Colonic mucosa (tissue), 4 donors: ENCODE measurements at regions not wholly inside any gene's neighbourhood (a gene's known extent, or its start where the extent isn't known, plus 50 kb on each side); places are given as distances from the start of the nearest gene placed in this dataset.

Experiments
- DNase-seq: peaks from one replicate; pipeline ENCODE4 v3.0.0-alpha.2; 2020
- H3K27ac ChIP-seq: fragments of 200-600 bp; one replicate; pipeline ENCODE4 v1.8.0; 2021
- H3K27me3 ChIP-seq: fragments of 200-600 bp; one replicate; pipeline ENCODE4 v1.8.0; 2021
- H3K36me3 ChIP-seq: fragments of 200-600 bp; one replicate; pipeline ENCODE4 v1.8.0; 2021
- H3K4me1 ChIP-seq: fragments of 200-600 bp; one replicate; pipeline ENCODE4 v1.8.0; 2021; ENCODE audit warnings: mild to moderate bottlenecking
- H3K4me3 ChIP-seq: fragments of 200-600 bp; one replicate; pipeline ENCODE4 v1.8.0; 2021
- H3K9ac ChIP-seq, 2 donors: one replicate each; pipeline ENCODE4 v1.7.0; 2013; ENCODE audit warnings: control low read depth in 2 of 2, low read depth in 2 of 2, low read length in 2 of 2
- H3K9me3 ChIP-seq: fragments of 200-600 bp; one replicate; pipeline ENCODE4 v1.8.0; 2021
- CTCF ChIP-seq: fragments of 200-600 bp; IDR thresholded peaks from one replicate; pipeline ENCODE4 v1.8.0; 2022; ENCODE audit warnings: antibody characterized with exemption, mild to moderate bottlenecking
- intact Hi-C: fragments of 100-400 bp; cut with DNase I; formaldehyde crosslinking; loops from one replicate; pipeline ENCODE4 v1.14.1; 2022
- donor health status: healthy.
- donor health status: DM: no; HTN: no; CAD: no.
- donor health status: DM: no; HTN: no; CAD: no.

- no peak for TF ChIP-seq CTCF
- H3K9ac ChIP-seq: no peak overlapping the region
- H3K27me3 ChIP-seq: no peaks in the 10 kb centered on the region
- H3K4me3 ChIP-seq: no peak overlapping the region
- H3K4me1 ChIP-seq: no peaks in the 10 kb centered on the region
- intact Hi-C loops: no loop called here
- H3K27ac ChIP-seq: no peak overlapping the region
- DNase-seq: no peak
- no peaks in the 10 kb centered on the region for H3K9me3 ChIP-seq
- H3K36me3 ChIP-seq: no peaks in the 10 kb centered on the region
Observed at GRCh38 chr5:82991678-82992323, 85.4 kb downstream of the TMEM167A start.

DNA sequence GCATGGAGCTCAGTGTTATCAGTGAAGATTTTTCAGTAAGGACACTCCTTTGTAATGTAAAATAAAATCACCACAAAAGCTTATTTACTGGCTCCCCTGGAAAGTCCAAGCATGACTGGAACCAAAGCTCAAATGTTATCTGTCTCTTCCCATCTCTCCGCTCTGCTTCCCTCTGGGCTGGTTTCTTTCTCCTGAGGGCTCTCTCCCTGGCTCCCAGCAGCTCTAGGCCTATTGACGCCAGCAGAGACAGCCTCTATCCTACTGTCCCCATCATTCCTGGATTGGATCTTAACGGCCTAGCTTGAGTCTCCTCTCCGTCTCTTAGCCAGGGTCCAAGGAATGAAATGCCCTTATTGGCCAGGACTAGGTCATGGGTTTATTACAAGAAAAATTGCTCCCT is 86.1 kb downstream of the TMEM167A start:
- no peak overlapping the region for H3K9ac ChIP-seq

DNA sequence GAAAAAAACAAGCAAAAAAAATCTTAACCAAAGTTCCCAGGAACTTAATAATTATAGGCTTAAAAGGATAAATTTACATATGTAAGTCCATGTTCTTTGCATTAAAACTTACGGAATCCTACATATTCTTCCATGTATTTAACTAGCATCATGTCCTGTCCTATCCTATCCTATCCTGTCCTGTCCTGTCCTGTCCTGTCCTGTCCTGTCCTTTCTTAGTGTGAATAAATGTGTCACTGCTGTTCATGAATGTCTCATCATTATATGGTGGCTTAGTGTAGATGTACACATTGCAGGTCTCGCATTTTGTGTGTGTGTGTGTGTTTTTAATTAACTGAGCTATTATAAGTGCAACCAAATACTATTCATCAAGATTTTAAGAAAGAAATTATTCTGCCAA is 90.0 kb downstream of the TMEM167A start:
- no peak for DNase-seq
- H3K4me3 ChIP-seq: no peak overlapping the region
- H3K9me3 ChIP-seq: no peaks in the 10 kb centered on the region
- intact Hi-C loops: no loop called here
- H3K27me3 ChIP-seq: no peaks in the 10 kb centered on the region
- no peaks in the 10 kb centered on the region for H3K36me3 ChIP-seq
- H3K9ac ChIP-seq: no peak overlapping the region
- no peak for TF ChIP-seq CTCF
- H3K4me1 ChIP-seq: no peaks in the 10 kb centered on the region
- no peak overlapping the region for H3K27ac ChIP-seq

More for the DNA sequence above, 86.1 kb downstream of the TMEM167A start:
- Histone ChIP-seq H3K9me3 (no peaks in the 10 kb centered on the region), H3K27ac (no peak overlapping the region), H3K36me3 (no peaks in the 10 kb centered on the region), H3K4me1 (no peaks in the 10 kb centered on the region), H3K27me3 (no peaks in the 10 kb centered on the region), H3K4me3 (no peak overlapping the region)
- intact Hi-C loops: no loop called here
- no peak for DNase-seq
- TF ChIP-seq CTCF: no peak

DNA sequence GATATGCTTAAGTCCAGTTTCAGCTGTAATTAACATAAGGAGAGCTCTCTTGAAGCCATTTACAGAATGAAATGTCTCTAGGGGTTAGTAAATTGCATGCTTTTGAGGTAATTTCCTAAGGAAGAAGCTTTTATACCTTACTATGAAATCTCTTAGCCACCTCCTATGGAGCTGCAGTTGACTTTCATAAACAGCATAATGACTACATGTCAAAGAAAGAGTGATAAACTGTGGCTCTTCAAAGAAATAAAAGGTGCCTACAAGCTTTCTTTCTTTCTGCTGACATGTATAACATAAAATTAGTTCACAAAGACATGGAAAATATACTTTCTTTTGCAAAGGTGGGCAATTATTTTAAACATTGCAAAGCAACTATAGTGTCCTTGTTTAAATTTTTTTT is 90.8 kb downstream of the TMEM167A start:
- Histone ChIP-seq H3K9ac (no peak overlapping the region), H3K9me3 (no peaks in the 10 kb centered on the region), H3K4me1 (no peaks in the 10 kb centered on the region), H3K4me3 (no peak overlapping the region), H3K27ac (no peak overlapping the region), H3K36me3 (no peaks in the 10 kb centered on the region), H3K27me3 (no peaks in the 10 kb centered on the region)
- TF ChIP-seq CTCF: no peak
- intact Hi-C loops: no loop called here
- no peak for DNase-seq

DNA sequence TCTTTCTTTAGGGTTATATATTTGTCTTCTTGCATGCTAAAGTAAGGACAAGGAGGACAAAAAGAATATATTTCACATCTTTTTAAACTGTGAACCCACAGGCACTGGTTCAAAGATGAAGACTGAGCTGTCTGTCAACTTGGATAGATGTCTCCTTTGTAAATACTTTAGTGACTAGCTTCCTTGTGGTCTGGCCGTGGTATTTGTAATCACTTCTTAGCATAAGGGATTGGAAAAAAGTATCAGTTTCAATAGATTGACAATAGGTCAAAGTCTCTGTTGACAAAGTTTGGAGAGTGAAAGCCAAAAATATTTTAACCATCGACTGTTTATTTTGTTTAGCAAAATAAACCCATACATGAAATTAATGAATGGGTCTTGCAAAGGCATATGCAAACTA is 91.4 kb downstream of the TMEM167A start:
- H3K27me3 ChIP-seq: no peaks in the 10 kb centered on the region
- no peak overlapping the region for H3K27ac ChIP-seq
- H3K9me3 ChIP-seq: no peaks in the 10 kb centered on the region
- no peak overlapping the region for H3K4me3 ChIP-seq
- no peak for DNase-seq
- no peak for TF ChIP-seq CTCF
- H3K4me1 ChIP-seq: no peaks in the 10 kb centered on the region
- no peak overlapping the region for H3K9ac ChIP-seq
- intact Hi-C loops: no loop called here
- no peaks in the 10 kb centered on the region for H3K36me3 ChIP-seq
